ENCODE measurements at regions not wholly inside any gene's neighbourhood (a gene's known extent, or its start where the extent isn't known, plus 50 kb on each side); places are given as distances from the start of the nearest gene placed in this dataset.
"Not testable (repeated sequence)": the region's sequence is repeated elsewhere in the genome, so short reads cannot be mapped to it uniquely, and the experiment has no call there.

- no peak for DNase-seq (ENCODE audit: low read depth)
Observed at GRCh38 chr12:92271341-92271740, 125.7 kb upstream of the BTG1 start.

GRCh38 chr12:92270521-92270920 lies 124.9 kb upstream of the BTG1 start:
- no peak for DNase-seq (ENCODE audit: low read depth)

- DNase-seq (ENCODE audit: low read depth): no peak
Observed at GRCh38 chr12:92268946-92269345, 123.3 kb upstream of the BTG1 start.

DNA sequence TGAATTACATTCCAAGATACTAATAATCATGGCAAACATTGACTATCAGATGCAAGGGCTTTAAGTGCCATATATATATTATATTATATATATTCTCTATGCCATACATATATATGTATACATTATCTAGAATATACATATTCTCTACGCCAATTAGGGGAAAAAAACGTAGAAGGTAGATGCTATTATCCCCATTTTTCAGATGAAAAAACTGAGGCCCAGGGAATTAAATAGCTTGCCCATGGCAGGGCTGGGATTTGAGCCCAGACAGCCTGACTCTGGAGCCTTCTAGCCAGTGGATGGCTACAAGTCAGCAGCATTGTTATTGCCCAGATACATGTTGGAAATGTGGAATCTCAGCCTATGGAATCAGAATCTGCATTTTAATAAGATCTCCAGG lies 116.0 kb upstream of the BTG1 start:
- DNase-seq (ENCODE audit: low read depth): no peak

- DNase-seq (ENCODE audit: low read depth): no peak
Observed at GRCh38 chr12:92261071-92261470, 115.4 kb upstream of the BTG1 start.

- no peak for DNase-seq (ENCODE audit: low read depth)
Observed at GRCh38 chr12:92259696-92260251, 114.1 kb upstream of the BTG1 start.

- no peak for DNase-seq (ENCODE audit: low read depth)
Observed at GRCh38 chr12:92259291-92259690, 113.6 kb upstream of the BTG1 start.

DNA sequence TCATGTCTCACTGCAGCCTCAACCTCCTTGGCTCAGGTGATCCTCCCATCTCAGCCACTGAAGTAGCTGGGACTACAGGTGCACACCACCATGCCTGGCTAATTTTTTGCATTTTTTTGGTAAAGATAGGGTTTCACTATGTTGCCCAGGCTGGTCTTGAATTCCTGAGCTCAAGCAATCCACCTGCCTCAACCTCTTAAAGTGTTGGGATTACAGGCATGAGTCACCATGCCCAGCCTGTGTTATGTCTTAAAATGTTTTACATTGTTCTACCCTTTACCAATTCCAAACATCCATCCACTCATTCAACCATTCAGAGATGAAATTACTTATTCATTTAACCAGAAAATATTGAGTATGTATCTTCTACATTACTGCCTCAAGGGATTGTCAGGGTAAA lies 111.6 kb upstream of the BTG1 start:
- no peak for DNase-seq (ENCODE audit: low read depth)

DNA sequence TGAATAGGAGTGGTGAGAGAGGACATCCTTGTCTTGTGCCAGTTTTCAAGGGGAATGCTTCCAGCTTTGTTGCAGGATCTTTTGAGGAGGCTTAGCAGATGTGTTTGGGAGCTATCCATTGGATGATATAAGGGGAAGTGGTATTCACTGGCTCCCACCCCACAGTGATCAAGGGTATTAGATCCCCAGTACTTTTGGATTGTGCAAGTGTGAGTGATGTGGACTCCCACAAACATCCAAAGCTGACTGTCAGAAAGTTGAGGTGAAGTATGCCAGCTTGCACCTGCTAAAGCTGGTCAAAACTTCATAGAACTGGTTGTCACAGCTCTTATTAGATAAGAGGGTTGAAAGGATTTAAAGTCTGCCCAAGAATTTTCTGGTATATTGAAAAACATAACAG lies 110.1 kb upstream of the BTG1 start:
- no peak for DNase-seq (ENCODE audit: low read depth)

DNA sequence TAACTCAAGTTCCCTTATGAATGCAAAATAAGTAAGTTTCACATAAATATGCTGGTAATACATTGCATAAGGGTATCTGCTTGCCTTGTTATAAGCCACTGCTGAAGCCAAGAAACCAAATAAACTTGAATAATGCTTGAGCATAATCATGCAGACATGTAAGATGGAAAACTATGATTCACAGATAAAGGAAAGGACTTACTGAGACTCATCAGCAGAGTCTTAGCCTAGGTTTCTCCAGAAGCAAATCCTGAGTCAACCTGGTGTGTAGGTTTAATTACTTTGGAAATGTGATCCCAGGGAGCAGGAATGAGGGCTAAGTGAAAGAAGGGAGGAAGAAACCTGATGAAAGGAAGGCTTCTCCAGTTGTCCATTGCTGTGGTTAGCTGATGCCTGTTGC lies 107.7 kb upstream of the BTG1 start:
- no peak for DNase-seq (ENCODE audit: low read depth)

DNA sequence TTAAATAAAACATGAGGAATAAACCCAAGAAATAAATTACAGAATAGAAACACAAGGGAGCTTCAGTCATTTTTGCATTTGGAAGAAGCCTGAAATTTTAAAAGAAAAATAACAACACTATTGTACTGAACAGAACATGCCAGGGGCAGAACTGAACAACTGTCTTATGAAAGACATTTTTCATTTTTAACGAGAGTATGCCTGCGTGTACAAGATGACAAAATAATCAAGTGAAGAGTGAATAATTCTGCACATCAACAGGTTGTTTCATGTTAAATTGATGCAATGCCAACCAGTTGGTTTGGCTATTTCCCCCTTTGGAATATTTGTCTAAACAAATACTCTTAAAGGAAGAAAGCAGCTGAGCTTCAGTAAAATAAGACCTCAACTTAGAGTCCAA lies 103.3 kb upstream of the BTG1 start:
- DNase-seq (ENCODE audit: low read depth): no peak

GRCh38 chr12:92244036-92244435 lies 98.4 kb upstream of the BTG1 start:
- DNase-seq (ENCODE audit: low read depth): no peak

DNA sequence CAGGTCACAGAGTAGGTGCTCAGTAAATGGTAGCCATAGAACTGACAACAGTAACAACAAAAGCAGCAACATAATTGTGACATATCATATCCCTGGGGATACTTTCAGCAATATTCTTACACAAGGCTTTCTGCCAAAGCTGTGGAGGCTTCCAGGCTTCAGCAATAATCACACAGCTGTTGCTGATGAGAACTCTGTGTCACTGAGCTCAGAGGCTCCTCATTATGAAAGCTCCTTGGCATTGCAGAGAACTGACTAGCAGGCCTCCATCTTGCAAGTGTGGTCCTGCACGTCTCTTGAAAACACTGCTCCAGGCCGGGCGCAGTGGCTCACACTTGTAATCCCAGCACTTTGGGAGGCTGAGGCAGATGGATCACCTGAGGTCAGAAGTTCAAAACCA lies 97.3 kb upstream of the BTG1 start:
- no peak for DNase-seq (ENCODE audit: low read depth)

DNA sequence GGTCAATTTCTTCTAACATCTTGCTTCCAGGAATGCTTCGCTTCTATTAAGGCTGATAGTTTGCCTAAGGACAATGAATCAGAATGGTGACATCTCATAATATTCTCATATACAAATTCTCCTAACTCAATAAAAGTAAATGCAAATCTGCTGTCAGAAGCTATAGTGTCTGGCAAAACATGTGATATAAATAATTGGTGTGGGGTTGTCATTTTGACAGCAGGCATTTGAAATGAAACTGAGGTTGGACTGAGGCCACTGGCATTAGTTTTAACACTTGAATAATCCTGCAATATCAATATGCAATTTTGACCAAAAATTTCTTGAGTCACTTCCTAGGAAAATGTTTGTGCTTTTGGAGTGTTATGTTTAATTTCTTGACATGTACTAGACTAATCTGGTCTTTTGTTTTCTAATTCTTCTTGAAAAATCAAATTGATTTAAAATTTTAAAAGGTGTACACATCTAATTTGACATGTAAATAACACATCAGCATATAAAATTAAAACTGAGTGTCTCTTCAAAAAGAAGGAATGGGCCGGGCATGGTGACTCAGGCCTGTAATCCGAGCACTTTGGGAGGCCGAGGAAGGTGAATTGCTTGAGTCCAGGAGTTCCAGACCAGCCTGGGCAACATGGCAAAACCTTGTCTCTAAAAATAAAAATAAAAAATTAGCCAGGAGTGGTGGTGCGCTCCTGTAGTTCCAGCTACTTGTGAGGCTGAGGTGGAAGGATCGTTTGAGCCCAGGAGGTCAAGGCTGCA lies 92.3 kb upstream of the BTG1 start:
- no peak for DNase-seq (ENCODE audit: low read depth)

DNA sequence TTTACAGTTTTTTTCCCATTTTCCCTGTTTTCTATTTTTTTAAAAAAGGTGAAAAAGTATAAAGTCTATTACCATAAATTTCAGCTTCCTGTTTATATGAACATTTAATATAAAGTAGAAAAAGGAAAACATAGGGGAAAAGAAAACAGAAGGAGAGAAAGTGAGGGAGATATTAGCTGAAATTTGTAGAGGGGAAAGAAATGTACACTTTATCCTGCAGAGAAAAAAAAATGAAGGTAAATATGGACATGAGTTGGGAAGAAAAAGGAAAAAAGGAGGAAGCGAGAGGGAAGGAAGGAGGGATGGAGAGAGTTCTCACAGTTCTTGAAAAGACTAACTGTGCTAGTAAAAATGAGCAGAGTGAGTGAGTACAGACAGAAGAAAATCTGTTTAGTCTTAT lies 91.6 kb upstream of the BTG1 start:
- DNase-seq (ENCODE audit: low read depth): no peak

- no peak for DNase-seq (ENCODE audit: low read depth)
Observed at GRCh38 chr12:92235703-92236472, 90.2 kb upstream of the BTG1 start.

GRCh38 chr12:92234533-92234932 lies 88.9 kb upstream of the BTG1 start:
- no peak for DNase-seq (ENCODE audit: low read depth)

DNA sequence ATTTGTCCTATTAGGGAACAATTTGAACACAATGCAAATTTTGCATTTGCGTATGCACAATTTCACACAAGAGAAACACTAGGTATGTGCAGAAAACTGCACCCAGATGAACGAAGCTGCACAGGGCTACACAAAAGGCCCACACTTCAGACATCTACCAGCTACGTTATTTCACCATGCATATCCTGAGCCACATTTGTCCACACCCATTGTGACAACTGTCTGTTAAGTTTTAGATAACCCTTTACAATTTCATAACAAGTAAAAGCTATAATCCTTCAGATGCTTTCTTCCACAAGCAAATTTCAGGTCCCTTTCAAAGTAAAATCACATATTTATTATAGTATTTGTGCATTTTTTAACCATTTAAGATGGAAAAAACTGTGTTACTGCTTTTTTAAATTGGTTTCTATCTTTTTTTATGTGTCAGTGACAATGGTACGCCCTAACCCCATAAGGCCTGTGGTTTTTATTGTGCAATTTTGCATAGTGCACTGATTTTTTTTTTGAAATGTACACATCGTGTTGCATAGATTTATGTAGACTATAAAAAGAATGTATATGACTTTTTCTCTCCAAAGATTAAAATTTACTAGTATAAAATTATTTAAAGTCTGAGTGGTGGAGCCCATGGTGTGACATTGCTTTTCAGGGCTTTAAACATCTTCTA lies 87.8 kb upstream of the BTG1 start:
- no peak for DNase-seq (ENCODE audit: low read depth)

- not testable (repeated sequence) for DNase-seq (ENCODE audit: low read depth)
Observed at GRCh38 chr12:92232371-92232932, 86.8 kb upstream of the BTG1 start.

DNA sequence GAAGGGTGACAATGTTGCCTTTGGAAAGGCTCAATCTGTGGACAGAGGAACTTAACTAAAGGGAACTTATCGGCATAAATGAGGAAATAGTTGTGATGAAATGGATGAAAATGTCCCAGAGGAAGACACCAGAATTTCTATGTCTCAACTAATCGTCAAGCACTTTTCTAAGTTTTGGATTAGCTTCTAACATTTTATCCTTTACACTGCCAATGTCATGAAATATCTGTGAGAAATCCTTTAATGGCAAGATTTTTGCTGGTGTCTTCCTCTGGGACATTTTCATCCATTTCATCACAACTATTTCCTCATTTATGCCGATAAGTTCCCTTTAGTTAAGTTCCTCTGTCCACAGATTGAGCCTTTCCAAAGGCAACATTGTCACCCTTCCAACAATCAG lies 86.3 kb upstream of the BTG1 start:
- DNase-seq (ENCODE audit: low read depth): not testable (repeated sequence)

DNA sequence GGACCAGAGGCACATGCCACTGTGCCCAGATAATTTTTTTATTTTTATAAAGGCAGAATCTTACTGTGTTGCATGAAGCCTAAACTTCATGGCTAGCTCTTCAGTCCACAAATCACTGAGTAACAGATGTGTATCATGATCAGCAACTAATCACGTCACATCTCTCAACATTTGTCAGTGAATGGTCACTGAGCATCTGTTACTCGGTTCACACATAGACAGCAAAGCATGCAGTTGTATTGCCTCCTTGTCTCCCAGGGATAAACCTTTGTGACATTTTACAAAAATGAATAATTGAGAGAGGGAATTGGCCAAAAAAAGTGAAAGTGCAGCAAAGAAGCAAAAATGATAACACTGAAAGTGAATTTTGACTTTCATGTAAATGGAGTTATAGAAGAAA lies 85.9 kb upstream of the BTG1 start:
- DNase-seq (ENCODE audit: low read depth): not testable (repeated sequence)

DNA sequence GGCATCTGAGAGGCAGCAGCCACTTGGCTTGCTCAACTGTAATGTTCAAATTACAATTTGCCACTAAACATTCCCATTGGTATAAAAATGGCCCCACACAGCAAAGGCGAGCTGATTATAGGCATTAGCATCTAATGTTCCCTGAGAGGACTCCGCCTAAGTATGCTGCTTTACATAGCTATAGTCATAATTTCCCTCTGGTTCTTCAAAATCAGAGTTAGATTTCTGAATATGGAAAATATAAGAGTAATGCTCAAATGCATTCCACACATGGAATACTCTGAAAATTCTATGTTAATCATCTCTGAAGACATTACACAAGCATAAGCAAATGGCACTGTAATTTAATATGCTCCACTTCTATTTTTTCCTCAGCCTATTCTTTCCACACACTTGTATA lies 83.7 kb upstream of the BTG1 start:
- no peak for DNase-seq (ENCODE audit: low read depth)

DNA sequence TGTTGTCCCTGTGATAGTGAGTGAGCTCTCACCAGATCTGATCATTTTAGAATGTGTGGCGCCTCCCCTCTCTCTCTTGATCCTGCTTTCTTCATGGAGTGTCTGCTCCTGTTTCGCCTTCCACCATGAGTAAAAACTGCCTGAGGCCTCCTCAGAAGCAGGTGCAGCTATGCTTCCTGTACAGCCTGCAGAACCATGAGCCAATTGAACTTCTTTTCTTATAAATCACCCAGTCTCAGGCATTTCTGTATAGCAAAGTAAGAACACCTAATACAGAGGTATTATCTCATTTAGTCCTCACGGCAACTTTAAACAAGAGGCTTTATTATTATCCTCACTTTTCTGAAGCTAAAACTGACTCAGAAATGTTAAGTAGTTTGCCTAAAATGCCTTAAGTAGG lies 81.3 kb upstream of the BTG1 start:
- DNase-seq (ENCODE audit: low read depth): no peak
